Lower lobe of right lung (tissue), 2 donors: ENCODE measurements at regions not wholly inside any gene's neighbourhood (a gene's known extent, or its start where the extent isn't known, plus 50 kb on each side); places are given as distances from the start of the nearest gene placed in this dataset.

Experiments used
- ATAC-seq, 2 donors: fragments of 200-7000 bp; cut with Tn5 transposase; one replicate each; pipeline ENCODE4 v1.9.1; 2020 to 2022; ENCODE audit warnings: mild to moderate bottlenecking in 2 of 2, moderate library complexity in 2 of 2
- DNase-seq: peaks from one replicate; pipeline ENCODE4 v3.0.0-alpha.2; 2020
- H3K27ac ChIP-seq: fragments of 200-600 bp; one replicate; pipeline ENCODE4 v1.8.0; 2022
- H3K27me3 ChIP-seq: fragments of 200-600 bp; one replicate; pipeline ENCODE4 v1.8.0; 2022; ENCODE audit warnings: low read depth
- H3K36me3 ChIP-seq: fragments of 200-600 bp; one replicate; pipeline ENCODE4 v1.8.0; 2022; ENCODE audit warnings: mild to moderate bottlenecking
- H3K4me1 ChIP-seq: fragments of 200-600 bp; one replicate; pipeline ENCODE4 v1.8.0; 2022
- H3K4me3 ChIP-seq: fragments of 200-600 bp; one replicate; pipeline ENCODE4 v1.8.0; 2022; ENCODE audit warnings: mild to moderate bottlenecking
- H3K9me3 ChIP-seq: fragments of 200-600 bp; one replicate; pipeline ENCODE4 v1.8.0; 2022
- CTCF ChIP-seq: fragments of 200-600 bp; IDR thresholded peaks from one replicate; pipeline ENCODE4 v1.8.0; 2022; ENCODE audit warnings: antibody characterized with exemption, mild to moderate bottlenecking
- intact Hi-C: fragments of 100-400 bp; cut with DNase I; formaldehyde crosslinking; loops from one replicate; pipeline ENCODE4 v1.11.0; 2022
- donor health status: DM: no; HTN: yes; CAD: no; lungs with severe emphysema.

- no peak for TF ChIP-seq CTCF
- intact Hi-C loops: no loop called here
- Histone ChIP-seq H3K4me1 (no peaks in the 10 kb centered on the region), H3K36me3 (no peaks in the 10 kb centered on the region), H3K27ac (no peak overlapping the region), H3K4me3 (no peak overlapping the region), H3K9me3 (no peaks in the 10 kb centered on the region), H3K27me3 (peaks cover 15% of the 10 kb centered on the region)
- ATAC-seq (no peak), DNase-seq (no peak)
These were observed 86.1 kb upstream of the ANO1 start for GRCh38 chr11:69992026-69992425.

GRCh38 chr11:69992943-69993694, 85.0 kb upstream of the ANO1 start:
- no peaks in the 10 kb centered on the region for H3K36me3 ChIP-seq
- intact Hi-C loops: no loop called here
- TF ChIP-seq CTCF: no peak
- no peak overlapping the region for H3K27ac ChIP-seq
- no peak overlapping the region for H3K4me3 ChIP-seq
- peaks cover 6% of the 10 kb centered on the region for H3K27me3 ChIP-seq
- ATAC-seq (no peak), DNase-seq (no peak)
- H3K4me1 ChIP-seq: no peaks in the 10 kb centered on the region
- no peaks in the 10 kb centered on the region for H3K9me3 ChIP-seq

- ATAC-seq (no peak), DNase-seq (no peak)
- no peaks in the 10 kb centered on the region for H3K27me3 ChIP-seq
- no peak overlapping the region for H3K4me3 ChIP-seq
- no peaks in the 10 kb centered on the region for H3K36me3 ChIP-seq
- no peaks in the 10 kb centered on the region for H3K4me1 ChIP-seq
- no peak for TF ChIP-seq CTCF
- H3K27ac ChIP-seq: no peak overlapping the region
- intact Hi-C loops: no loop called here
- no peaks in the 10 kb centered on the region for H3K9me3 ChIP-seq
These were observed 83.3 kb upstream of the ANO1 start for GRCh38 chr11:69994810-69995209.

GRCh38 chr11:69995697-69996096, 82.4 kb upstream of the ANO1 start:
- intact Hi-C loops: no loop called here

GRCh38 chr11:69996451-69996850, 81.7 kb upstream of the ANO1 start:
- H3K4me3 ChIP-seq: no peak overlapping the region
- H3K27ac ChIP-seq: no peak overlapping the region
- no peaks in the 10 kb centered on the region for H3K4me1 ChIP-seq
- H3K36me3 ChIP-seq: no peaks in the 10 kb centered on the region
- no peaks in the 10 kb centered on the region for H3K27me3 ChIP-seq
- ATAC-seq (no peak), DNase-seq (no peak)
- no peaks in the 10 kb centered on the region for H3K9me3 ChIP-seq
- no peak for TF ChIP-seq CTCF
- intact Hi-C loops: no loop called here

More at GRCh38 chr11:69995697-69996096, 82.4 kb upstream of the ANO1 start:
- ATAC-seq (no peak), DNase-seq (no peak)
- Histone ChIP-seq H3K27ac (no peak overlapping the region), H3K4me3 (no peak overlapping the region), H3K27me3 (no peaks in the 10 kb centered on the region), H3K9me3 (no peaks in the 10 kb centered on the region), H3K4me1 (no peaks in the 10 kb centered on the region), H3K36me3 (no peaks in the 10 kb centered on the region)
- no peak for TF ChIP-seq CTCF
